OCI-LY1 (cell line): ENCODE measurements at regions not wholly inside any gene's neighbourhood (a gene's known extent, or its start where the extent isn't known, plus 50 kb on each side); places are given as distances from the start of the nearest gene placed in this dataset.

Experiments
- EZH2 ChIP-seq: fragments of 200-600 bp; sonication (generic), shearing (Covaris generic); IDR thresholded peaks from 2 replicates; pipeline ENCODE4 v1.8.0; 2017; ENCODE audit warnings: borderline replicate concordance, mixed run types, mild to moderate bottlenecking, antibody characterized with exemption, low read length, moderate library complexity, mixed read lengths
- TF ChIP-seq, protein P1 (sequence below): fragments of 200-600 bp; sonication (generic), shearing (Covaris generic); IDR thresholded peaks from 2 replicates; pipeline ENCODE4 v1.5.1; 2017; ENCODE audit warnings: mild to moderate bottlenecking, antibody characterized with exemption, low read length, moderate library complexity, mixed read lengths

DNA sequence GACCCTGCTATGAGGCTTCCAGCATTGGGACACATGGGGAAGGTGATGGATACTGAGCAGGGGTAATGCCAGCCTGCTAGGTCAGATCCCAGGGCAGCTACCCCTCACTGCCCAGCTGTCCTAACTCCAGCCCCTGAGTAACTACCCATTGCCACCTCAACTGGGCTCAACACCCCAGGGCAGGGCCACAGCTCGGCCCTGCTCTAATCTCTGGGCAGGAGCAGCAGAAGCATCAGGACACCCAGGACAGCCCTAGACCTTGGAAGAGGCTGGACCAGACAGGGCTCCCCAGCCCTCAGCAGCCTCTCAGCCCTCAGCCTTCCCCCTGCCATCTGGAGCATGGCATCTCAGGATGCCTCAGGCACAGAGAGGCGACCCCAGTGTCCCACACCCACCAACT, 67.4 kb upstream of the TOP1 start:
- no peak for TF ChIP-seq EZH2
- TF ChIP-seq, protein P1, sequence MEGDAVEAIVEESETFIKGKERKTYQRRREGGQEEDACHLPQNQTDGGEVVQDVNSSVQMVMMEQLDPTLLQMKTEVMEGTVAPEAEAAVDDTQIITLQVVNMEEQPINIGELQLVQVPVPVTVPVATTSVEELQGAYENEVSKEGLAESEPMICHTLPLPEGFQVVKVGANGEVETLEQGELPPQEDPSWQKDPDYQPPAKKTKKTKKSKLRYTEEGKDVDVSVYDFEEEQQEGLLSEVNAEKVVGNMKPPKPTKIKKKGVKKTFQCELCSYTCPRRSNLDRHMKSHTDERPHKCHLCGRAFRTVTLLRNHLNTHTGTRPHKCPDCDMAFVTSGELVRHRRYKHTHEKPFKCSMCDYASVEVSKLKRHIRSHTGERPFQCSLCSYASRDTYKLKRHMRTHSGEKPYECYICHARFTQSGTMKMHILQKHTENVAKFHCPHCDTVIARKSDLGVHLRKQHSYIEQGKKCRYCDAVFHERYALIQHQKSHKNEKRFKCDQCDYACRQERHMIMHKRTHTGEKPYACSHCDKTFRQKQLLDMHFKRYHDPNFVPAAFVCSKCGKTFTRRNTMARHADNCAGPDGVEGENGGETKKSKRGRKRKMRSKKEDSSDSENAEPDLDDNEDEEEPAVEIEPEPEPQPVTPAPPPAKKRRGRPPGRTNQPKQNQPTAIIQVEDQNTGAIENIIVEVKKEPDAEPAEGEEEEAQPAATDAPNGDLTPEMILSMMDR = no peak
